ENCODE measurements at regions not wholly inside any gene's neighbourhood (a gene's known extent, or its start where the extent isn't known, plus 50 kb on each side); places are given as distances from the start of the nearest gene placed in this dataset.

DNA sequence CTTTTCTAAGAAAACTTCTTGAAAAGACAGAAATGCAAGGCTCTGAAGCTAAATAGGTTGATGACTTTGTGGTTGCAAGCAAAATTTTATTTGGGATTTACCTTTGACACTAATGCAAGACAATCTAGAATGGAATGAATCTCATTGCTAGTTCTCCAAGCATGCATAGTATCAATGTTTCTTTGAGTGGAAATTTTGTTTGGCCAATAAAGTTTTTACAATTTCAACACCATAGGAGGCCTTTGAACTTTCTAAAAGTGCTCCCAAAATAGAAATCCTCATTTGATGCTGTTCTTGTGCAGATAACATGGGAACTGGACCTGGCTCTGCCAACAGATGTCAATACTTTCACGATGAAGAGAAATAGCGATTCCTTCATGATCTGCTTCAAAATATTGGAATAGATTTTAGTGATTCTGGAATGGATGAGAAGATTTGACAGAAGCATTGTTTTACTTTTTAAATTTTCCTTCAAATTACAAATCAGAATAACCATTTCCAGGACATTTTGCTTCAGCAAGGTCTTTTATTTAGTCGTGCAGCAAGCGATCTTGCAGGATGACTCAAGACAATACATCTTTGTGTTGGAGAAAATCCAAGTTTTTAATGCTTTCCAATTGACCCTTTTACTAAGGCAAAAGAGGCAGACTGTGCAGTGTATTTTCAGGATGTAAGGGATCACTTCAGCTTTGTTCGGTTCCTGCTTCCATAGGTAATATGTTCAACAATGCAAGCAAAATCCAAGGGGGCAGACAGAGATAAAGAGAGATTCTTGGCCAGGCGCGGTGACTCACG is 51.7 kb upstream of the OTUD4 start:
- H3K27ac ChIP-seq: no peak overlapping the region
- POLR2A ChIA-PET (ENCODE audit: low non-redundant PET): no interaction called here
- no peak for DNase-seq (ENCODE audit: low spot score)
- no peak for TF ChIP-seq CTCF (conservative IDR thresholded peaks at IDR 0.05; ENCODE audit: low read depth)
- CTCF ChIA-PET: interaction anchor here (1.3 to 2.1 kb wide), 3 partner anchors 378 to 385 kb away, joined by 3 to 14 read pairs (median 5); no protein-coding TSS in a partner anchor

DNA sequence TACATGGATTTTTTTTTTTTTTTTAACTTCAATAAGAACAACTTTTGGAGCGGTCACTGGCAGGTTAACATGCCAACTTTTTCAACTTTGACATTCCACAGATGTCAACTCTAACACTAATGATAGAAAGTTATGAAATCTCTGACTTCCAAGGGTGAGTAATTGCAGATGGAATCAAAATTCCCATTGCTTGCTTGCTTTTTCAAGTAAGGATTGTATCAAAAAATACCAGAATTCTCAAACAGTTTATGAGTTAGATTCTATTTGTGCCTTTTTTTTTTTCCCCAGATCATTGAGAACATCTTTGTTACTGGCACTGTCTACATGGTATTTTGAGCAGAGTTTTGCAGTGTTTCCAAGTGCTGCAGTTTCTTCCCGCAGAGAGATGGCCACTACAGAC is 50.3 kb upstream of the OTUD4 start:
- CTCF ChIA-PET: interaction anchor here (1.3 to 1.7 kb wide), 2 partner anchors 379 to 386 kb away, joined by 3 to 5 read pairs; no protein-coding TSS in a partner anchor
- DNase-seq (ENCODE audit: low spot score): no peak
- TF ChIP-seq CTCF (conservative IDR thresholded peaks at IDR 0.05; ENCODE audit: low read depth): no peak
- H3K27ac ChIP-seq: no peak overlapping the region
- POLR2A ChIA-PET (ENCODE audit: low non-redundant PET): no interaction called here

Data from RWPE1 (cell line).